ENCODE measurements at regions not wholly inside any gene's neighbourhood (a gene's known extent, or its start where the extent isn't known, plus 50 kb on each side); places are given as distances from the start of the nearest gene placed in this dataset.

- Histone ChIP-seq H3K27ac (ENCODE audit: low read depth, low read length) (no peak overlapping the region), H3K4me3 (ENCODE audit: insufficient read depth, low read length) (no peak overlapping the region), H3K4me2 (ENCODE audit: insufficient read depth, low read length) (no peak overlapping the region), H3K4me1 (ENCODE audit: insufficient read depth, low read length) (peaks cover 11% of the 10 kb centered on the region), H4K20me1 (ENCODE audit: insufficient read depth, low read length) (no peaks in the 10 kb centered on the region), H3K27me3 (ENCODE audit: insufficient read depth, low read length) (no peaks in the 10 kb centered on the region), H2AFZ (ENCODE audit: low read length) (peak overlapping the region; percentile 35), H3K9me3 (ENCODE audit: low read depth, low read length) (no peaks in the 10 kb centered on the region), H3K36me3 (ENCODE audit: insufficient read depth, low read length) (no peaks in the 10 kb centered on the region), H3K79me2 (ENCODE audit: insufficient read depth, low read length) (no peaks in the 10 kb centered on the region)
- TF ChIP-seq CTCF (IDR thresholded peaks at IDR 0.05; ENCODE audit: extremely low read depth, low read depth, low read length) = no peak
- no peak for DNase-seq (ENCODE audit: insufficient read length, low spot score, missing footprints)
These were observed 147.9 kb downstream of the IMPG2 start for GRCh38 chr3:101172516-101172915.

GRCh38 chr3:101171681-101172191, 148.6 kb downstream of the IMPG2 start:
- H3K27ac ChIP-seq (ENCODE audit: low read depth, low read length) = no peak overlapping the region
- no peak overlapping the region for H2AFZ ChIP-seq (ENCODE audit: low read length)
- H3K79me2 ChIP-seq (ENCODE audit: insufficient read depth, low read length) = no peaks in the 10 kb centered on the region
- H3K4me3 ChIP-seq (ENCODE audit: insufficient read depth, low read length) = no peak overlapping the region
- peaks cover 11% of the 10 kb centered on the region for H3K4me1 ChIP-seq (ENCODE audit: insufficient read depth, low read length)
- no peak for TF ChIP-seq CTCF (IDR thresholded peaks at IDR 0.05; ENCODE audit: extremely low read depth, low read depth, low read length)
- no peaks in the 10 kb centered on the region for H3K9me3 ChIP-seq (ENCODE audit: low read depth, low read length)
- H3K36me3 ChIP-seq (ENCODE audit: insufficient read depth, low read length) = no peaks in the 10 kb centered on the region
- no peak for DNase-seq (ENCODE audit: insufficient read length, low spot score, missing footprints)
- no peaks in the 10 kb centered on the region for H4K20me1 ChIP-seq (ENCODE audit: insufficient read depth, low read length)
- H3K4me2 ChIP-seq (ENCODE audit: insufficient read depth, low read length) = no peak overlapping the region
- no peaks in the 10 kb centered on the region for H3K27me3 ChIP-seq (ENCODE audit: insufficient read depth, low read length)

- Histone ChIP-seq H3K27ac (ENCODE audit: low read depth, low read length) (no peak overlapping the region), H3K4me2 (ENCODE audit: insufficient read depth, low read length) (no peak overlapping the region), H3K79me2 (ENCODE audit: insufficient read depth, low read length) (no peaks in the 10 kb centered on the region), H3K9me3 (ENCODE audit: low read depth, low read length) (no peaks in the 10 kb centered on the region), H3K4me3 (ENCODE audit: insufficient read depth, low read length) (no peak overlapping the region), H2AFZ (ENCODE audit: low read length) (peak overlapping the region; percentile 6), H3K27me3 (ENCODE audit: insufficient read depth, low read length) (no peaks in the 10 kb centered on the region), H3K4me1 (ENCODE audit: insufficient read depth, low read length) (peaks cover 11% of the 10 kb centered on the region), H3K36me3 (ENCODE audit: insufficient read depth, low read length) (no peaks in the 10 kb centered on the region), H4K20me1 (ENCODE audit: insufficient read depth, low read length) (no peaks in the 10 kb centered on the region)
- no peak for DNase-seq (ENCODE audit: insufficient read length, low spot score, missing footprints)
- no peak for TF ChIP-seq CTCF (IDR thresholded peaks at IDR 0.05; ENCODE audit: extremely low read depth, low read depth, low read length)
These were observed 149.4 kb downstream of the IMPG2 start for GRCh38 chr3:101170806-101171558.

GRCh38 chr3:101170062-101170771, 150.2 kb downstream of the IMPG2 start:
- no peak overlapping the region for H2AFZ ChIP-seq (ENCODE audit: low read length)

More at GRCh38 chr3:101170062-101170771, 150.2 kb downstream of the IMPG2 start:
- DNase-seq (ENCODE audit: insufficient read length, low spot score, missing footprints) = no peak
- peaks cover 11% of the 10 kb centered on the region for H3K4me1 ChIP-seq (ENCODE audit: insufficient read depth, low read length)
- H3K4me3 ChIP-seq (ENCODE audit: insufficient read depth, low read length) = no peak overlapping the region
- H3K9me3 ChIP-seq (ENCODE audit: low read depth, low read length) = no peaks in the 10 kb centered on the region
- H3K79me2 ChIP-seq (ENCODE audit: insufficient read depth, low read length) = no peaks in the 10 kb centered on the region
- H3K27me3 ChIP-seq (ENCODE audit: insufficient read depth, low read length) = no peaks in the 10 kb centered on the region
- TF ChIP-seq CTCF (IDR thresholded peaks at IDR 0.05; ENCODE audit: extremely low read depth, low read depth, low read length) = no peak
- H4K20me1 ChIP-seq (ENCODE audit: insufficient read depth, low read length) = no peaks in the 10 kb centered on the region
- H3K27ac ChIP-seq (ENCODE audit: low read depth, low read length) = no peak overlapping the region
- H3K36me3 ChIP-seq (ENCODE audit: insufficient read depth, low read length) = no peaks in the 10 kb centered on the region
- no peak overlapping the region for H3K4me2 ChIP-seq (ENCODE audit: insufficient read depth, low read length)

Data from osteoblast (primary cell).